ENCODE measurements at regions not wholly inside any gene's neighbourhood (a gene's known extent, or its start where the extent isn't known, plus 50 kb on each side); places are given as distances from the start of the nearest gene placed in this dataset.

DNA sequence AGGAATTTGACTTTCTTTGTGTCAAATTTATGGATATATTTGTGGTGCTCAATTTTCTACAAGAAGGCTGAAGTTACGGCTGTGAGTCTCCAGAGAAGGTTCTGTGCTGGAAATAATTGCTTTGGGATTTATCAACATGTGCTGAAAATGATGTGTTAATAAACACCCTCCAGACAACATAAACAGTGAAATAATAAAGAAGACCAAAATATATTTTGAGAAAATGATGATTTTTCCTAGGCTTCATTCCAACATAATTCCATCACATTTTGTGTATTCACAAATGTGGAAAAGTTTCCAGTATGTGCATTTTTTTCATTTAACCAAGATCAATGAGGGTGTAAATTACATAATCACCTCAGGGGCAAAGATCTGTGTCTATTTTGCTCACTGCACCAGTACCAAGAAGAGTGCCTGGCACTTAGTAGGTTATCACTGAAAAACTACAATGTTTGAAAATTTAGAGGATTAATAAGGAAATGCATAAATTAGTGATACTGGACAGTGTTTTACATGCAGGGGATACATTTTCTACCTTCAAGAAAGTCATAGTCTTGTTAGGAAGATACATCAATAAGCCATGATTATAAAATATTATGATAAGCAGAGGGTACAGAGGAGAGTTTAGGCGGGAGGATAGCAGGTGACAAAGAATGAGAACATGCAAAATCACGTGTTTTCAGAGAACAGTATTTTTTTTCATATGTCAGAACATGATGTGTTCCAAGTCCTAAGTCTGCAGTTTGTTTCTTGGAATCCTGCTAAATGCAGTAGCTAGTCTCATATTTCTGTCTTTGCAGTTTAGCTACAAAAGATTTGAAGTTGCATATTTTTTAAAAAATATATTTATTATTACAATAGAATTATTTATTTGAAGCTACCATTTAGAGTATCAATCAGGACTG, 127.6 kb upstream of the DLGAP1 start:
- TF ChIP-seq POLR2A (IDR thresholded peaks at IDR 0.05; ENCODE audit: low read length) (no peak), GATA1 (IDR thresholded peaks at IDR 0.05; ENCODE audit: low read depth, low read length) (no peak)

All from erythroblast (primary cell).